Effector memory CD4-positive, alpha-beta T cell (primary cell): ENCODE measurements at regions not wholly inside any gene's neighbourhood (a gene's known extent, or its start where the extent isn't known, plus 50 kb on each side); places are given as distances from the start of the nearest gene placed in this dataset.

Experiments used
- DNase-seq, 3 donors: peaks; one replicate each; pipeline ENCODE4 v3.0.0-alpha.2; 2020
- H3K27ac ChIP-seq: 2 replicates; pipeline ENCODE4 v1.7.0; 2013; ENCODE audit warnings: mild to moderate bottlenecking, low read length, moderate library complexity; ENCODE audit not compliant: insufficient read depth, poor library complexity, severe bottlenecking
- H3K27me3 ChIP-seq: replicated peaks from 2 replicates; pipeline ENCODE4 v1.7.0; 2013; ENCODE audit warnings: mild to moderate bottlenecking, low read length; ENCODE audit not compliant: insufficient read depth, control insufficient read depth, poor library complexity, severe bottlenecking
- H3K36me3 ChIP-seq: 2 replicates; pipeline ENCODE4 v1.7.0; 2013; ENCODE audit warnings: mild to moderate bottlenecking, low read length, moderate library complexity; ENCODE audit not compliant: control insufficient read depth, insufficient read depth
- H3K4me1 ChIP-seq: 2 replicates; pipeline ENCODE4 v1.7.0; 2013; ENCODE audit warnings: low read length, mild to moderate bottlenecking; ENCODE audit not compliant: control insufficient read depth, insufficient read depth, poor library complexity, severe bottlenecking
- H3K4me3 ChIP-seq: 2 replicates; pipeline ENCODE4 v1.7.0; 2013; ENCODE audit warnings: low read length, low read depth, mild to moderate bottlenecking; ENCODE audit not compliant: insufficient read depth, poor library complexity, severe bottlenecking
- H3K9me3 ChIP-seq: 2 replicates; pipeline ENCODE4 v1.7.0; 2013; ENCODE audit warnings: mild to moderate bottlenecking, low read length, moderate library complexity; ENCODE audit not compliant: control insufficient read depth

DNA sequence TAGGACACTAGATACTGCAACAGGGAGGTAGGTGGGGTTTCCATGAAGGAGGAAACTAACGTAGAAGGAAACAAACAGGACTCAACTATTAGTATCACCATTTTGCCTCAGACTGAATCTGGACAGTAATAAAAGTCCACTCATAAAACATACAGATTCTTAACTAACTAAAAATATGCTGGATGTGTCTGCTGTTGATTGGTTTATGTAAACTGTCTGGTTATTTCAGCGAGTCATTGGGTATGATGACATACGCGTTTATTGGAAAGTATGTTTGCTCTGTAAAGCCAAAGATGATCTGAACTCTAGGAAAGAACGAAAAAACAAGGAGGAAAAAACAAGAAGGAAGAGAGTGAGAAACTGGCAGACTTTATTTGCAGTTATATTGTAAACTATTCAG, 1816.1 kb upstream of the LRRTM1 start:
- no peaks in the 10 kb centered on the region for H3K36me3 ChIP-seq

DNA sequence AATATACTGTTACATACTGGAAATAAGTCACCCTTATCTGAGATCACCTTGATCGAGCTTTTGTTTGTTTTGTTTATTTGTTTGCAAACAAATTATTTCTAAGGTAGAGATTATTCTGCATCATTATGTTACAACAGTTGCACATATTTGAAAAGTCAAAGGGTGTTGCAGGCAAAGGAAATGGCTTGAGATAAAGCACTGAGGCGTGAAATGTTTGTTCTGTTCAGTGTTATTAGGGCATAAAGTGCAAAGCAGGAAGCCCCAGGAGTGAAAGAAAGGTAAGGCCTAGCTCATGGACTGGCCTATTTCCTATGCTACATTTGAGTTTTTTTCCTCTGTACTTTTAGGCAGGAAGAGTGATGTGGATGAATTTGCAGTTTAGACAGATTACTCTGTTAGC, 1815.6 kb upstream of the LRRTM1 start:
- H3K4me1 ChIP-seq: no peaks in the 10 kb centered on the region
- H3K9me3 ChIP-seq: no peaks in the 10 kb centered on the region
- H3K4me3 ChIP-seq: no peak overlapping the region
- no peak overlapping the region for H3K27ac ChIP-seq
- DNase-seq: no peak
- no peaks in the 10 kb centered on the region for H3K36me3 ChIP-seq
- H3K27me3 ChIP-seq: no peaks in the 10 kb centered on the region

More for the DNA sequence above, 1816.1 kb upstream of the LRRTM1 start:
- H3K4me1 ChIP-seq: no peaks in the 10 kb centered on the region
- DNase-seq: no peak
- no peaks in the 10 kb centered on the region for H3K27me3 ChIP-seq
- no peak overlapping the region for H3K27ac ChIP-seq
- H3K9me3 ChIP-seq: no peaks in the 10 kb centered on the region
- H3K4me3 ChIP-seq: no peak overlapping the region

DNA sequence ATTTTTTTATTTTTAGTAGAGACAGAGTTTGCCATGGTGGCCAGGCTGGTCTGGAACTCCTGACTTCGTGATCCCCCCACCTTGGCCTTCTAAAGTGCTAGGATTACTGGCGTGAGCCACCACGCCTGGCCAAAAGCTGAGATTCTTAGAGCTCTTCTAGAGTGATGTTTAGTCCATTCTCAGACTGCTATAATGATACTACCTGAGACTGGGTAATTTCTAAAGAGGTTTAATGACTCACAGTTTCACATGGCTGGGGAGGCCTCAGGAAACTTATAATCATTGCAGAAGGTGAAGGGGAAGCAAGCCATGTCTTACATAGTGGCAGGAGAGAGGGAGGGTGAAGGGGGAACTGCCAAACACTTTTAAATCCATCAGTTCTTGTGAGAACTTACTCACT, 1804.9 kb upstream of the LRRTM1 start:
- no peaks in the 10 kb centered on the region for H3K27me3 ChIP-seq
- H3K4me1 ChIP-seq: no peaks in the 10 kb centered on the region
- no peak overlapping the region for H3K27ac ChIP-seq
- no peak overlapping the region for H3K4me3 ChIP-seq
- no peaks in the 10 kb centered on the region for H3K36me3 ChIP-seq
- no peak for DNase-seq
- no peaks in the 10 kb centered on the region for H3K9me3 ChIP-seq

DNA sequence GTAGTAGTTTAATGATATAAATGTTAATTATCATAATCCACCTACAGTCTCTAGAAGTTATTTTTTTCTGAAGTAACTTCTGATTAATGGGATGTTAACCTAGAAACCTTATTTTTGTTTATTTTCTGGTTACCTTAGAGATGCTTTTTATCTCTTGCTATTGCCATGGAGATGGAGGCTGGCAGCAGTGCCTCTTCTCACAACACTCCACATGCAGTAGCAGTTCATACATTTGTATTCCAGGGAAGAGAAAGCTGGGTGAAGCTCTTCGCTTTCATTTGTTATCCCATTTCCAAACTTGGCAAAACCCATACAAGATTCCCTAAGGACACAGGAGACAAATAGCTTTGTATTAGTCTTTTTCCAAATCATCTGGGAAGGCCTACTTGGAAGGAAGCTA, 1794.1 kb upstream of the LRRTM1 start:
- no peaks in the 10 kb centered on the region for H3K27me3 ChIP-seq
- H3K4me1 ChIP-seq: no peaks in the 10 kb centered on the region
- no peaks in the 10 kb centered on the region for H3K9me3 ChIP-seq
- H3K36me3 ChIP-seq: no peaks in the 10 kb centered on the region
- H3K27ac ChIP-seq: no peak overlapping the region
- no peak overlapping the region for H3K4me3 ChIP-seq
- DNase-seq: no peak

DNA sequence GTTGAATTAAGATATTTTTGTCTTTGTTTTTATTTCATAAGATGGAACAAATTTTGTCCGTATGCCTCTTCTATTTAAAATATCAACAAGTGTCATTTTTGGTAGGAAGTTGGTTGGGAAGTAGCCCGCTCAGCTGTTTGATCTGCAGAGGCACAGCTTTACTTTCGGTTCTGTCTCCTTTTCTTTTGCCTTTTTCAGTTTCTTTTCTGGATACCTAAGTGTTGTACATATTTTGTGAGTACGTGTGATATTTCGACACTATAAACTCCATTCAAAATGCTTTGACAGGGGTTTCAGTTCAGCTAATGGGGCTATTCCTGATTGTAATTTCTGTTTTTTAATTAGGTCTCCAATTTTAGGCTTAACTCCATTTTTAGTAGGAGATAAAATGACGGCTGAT, 1785.0 kb upstream of the LRRTM1 start:
- Histone ChIP-seq H3K27me3 (no peaks in the 10 kb centered on the region), H3K4me1 (no peaks in the 10 kb centered on the region), H3K4me3 (no peak overlapping the region), H3K9me3 (no peaks in the 10 kb centered on the region), H3K36me3 (no peaks in the 10 kb centered on the region), H3K27ac (no peak overlapping the region)
- DNase-seq: no peak

DNA sequence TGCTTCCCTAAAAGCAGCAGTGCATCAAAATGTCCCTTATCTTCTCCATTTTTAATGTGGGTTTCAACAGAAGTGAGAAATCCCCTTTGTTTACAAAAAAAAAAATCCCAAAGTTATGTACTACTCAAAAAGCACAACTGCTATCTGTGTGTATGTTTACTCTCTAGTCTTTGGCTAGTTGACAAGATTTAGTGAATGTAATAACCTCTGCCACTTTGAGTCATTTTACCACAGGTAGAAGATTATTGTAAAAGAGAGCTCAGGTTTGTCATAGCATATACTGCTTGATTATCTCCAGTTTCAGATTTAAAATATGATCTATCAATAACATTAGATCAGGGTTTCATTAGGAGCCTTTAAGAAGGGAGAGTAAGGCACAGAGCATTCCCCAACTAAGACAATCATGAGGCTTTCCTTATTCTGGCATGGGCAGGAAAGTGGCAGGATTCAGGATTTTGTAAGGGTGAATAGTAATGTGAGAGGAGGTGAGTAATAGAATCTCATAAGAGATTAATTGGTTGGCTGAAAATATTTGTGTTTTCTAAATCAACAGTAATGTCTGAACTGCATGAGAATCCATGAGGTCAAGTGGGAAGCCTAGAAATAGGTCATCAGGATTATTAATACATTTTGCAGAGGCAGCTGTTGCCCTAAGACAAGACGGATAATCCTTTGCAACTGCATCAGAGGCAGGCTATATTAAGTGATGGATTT, 1780.3 kb upstream of the LRRTM1 start:
- Histone ChIP-seq H3K27me3 (no peaks in the 10 kb centered on the region), H3K4me1 (no peaks in the 10 kb centered on the region), H3K27ac (no peak overlapping the region), H3K36me3 (no peaks in the 10 kb centered on the region), H3K9me3 (no peaks in the 10 kb centered on the region), H3K4me3 (no peak overlapping the region)
- no peak for DNase-seq

DNA sequence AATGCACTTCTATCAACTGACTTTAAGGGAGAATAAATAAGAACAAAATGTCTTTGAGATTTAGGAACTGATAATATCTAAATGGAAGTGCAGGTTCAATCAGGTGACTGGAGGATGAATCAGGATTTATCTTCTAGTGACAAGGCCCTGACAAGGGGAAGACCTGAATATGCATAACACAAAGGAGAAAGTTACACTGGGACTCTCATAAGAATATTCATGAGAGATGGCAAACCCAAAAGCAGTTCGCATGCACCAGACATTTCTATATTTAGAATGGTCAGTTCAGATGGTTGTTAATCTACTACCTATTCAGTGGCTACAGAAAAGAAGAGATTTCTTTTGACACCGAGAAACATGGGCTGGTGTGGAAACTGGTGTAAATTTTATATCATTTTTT, 1771.3 kb upstream of the LRRTM1 start:
- no peak for DNase-seq
- H3K4me1 ChIP-seq: no peaks in the 10 kb centered on the region
- no peaks in the 10 kb centered on the region for H3K9me3 ChIP-seq
- H3K36me3 ChIP-seq: no peaks in the 10 kb centered on the region
- no peaks in the 10 kb centered on the region for H3K27me3 ChIP-seq
- no peak overlapping the region for H3K27ac ChIP-seq
- H3K4me3 ChIP-seq: no peak overlapping the region

DNA sequence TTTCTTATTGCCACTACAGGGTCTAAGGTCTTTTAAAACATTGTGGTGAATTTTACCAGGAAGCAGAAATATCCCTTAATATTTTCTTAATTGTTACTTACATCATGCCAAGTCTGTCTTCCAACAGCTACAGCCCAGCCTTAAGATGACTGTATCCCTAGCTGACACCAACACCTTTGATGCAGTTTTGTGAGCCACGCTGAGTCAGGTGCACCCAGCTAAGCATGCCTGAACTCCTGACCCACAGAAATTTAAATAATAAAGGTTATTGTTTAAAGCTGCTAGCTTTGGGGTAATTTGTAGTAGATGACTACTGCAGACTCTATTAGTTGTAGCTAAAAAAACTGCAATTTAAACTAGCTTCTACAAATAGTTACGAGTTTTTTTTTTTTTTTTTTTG, 1757.9 kb upstream of the LRRTM1 start:
- Histone ChIP-seq H3K27ac (no peak overlapping the region), H3K36me3 (no peaks in the 10 kb centered on the region), H3K9me3 (no peaks in the 10 kb centered on the region), H3K4me3 (no peak overlapping the region), H3K4me1 (no peaks in the 10 kb centered on the region), H3K27me3 (no peaks in the 10 kb centered on the region)
- no peak for DNase-seq

DNA sequence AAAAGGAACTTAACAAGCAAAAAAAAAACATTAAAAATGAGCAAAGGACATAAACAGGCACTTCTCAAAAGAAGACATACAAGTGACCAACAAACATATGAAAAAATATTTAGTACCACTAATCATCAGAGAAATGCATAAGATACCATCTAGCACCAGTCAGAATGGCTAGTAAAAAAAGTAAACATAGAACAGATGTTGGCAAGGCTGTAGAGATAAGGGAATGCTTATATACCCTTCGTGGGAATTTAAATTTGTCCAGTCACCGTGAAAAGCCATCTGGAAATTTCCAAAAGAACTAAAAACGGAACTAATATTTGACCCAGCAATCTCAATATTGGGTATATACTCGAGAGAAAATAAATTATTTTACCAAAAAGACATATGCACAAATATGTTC, 1751.3 kb upstream of the LRRTM1 start:
- Histone ChIP-seq H3K27me3 (no peaks in the 10 kb centered on the region), H3K4me1 (no peaks in the 10 kb centered on the region), H3K27ac (no peak overlapping the region), H3K36me3 (no peaks in the 10 kb centered on the region), H3K4me3 (no peak overlapping the region), H3K9me3 (no peaks in the 10 kb centered on the region)
- no peak for DNase-seq

DNA sequence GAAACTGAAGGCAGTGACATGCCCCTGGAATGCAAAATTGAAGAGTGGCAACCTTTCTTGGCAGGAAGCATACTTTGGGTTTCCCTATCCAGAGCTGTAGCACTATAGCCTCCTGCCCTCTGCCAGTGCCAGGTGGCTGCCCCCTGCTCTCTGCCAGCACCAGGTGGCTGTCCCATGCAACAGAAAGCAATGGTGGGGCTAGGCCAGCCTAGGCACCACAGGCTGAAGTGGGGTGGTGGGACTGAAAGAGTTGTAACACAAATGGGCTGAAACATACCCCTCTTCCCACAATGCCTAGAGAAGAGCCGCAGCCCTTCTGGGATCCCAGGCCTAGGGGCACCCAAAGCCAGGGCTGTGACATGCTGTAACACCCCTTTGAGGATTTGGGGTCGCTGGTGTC, 1739.3 kb upstream of the LRRTM1 start:
- Histone ChIP-seq H3K27me3 (no peaks in the 10 kb centered on the region), H3K9me3 (no peaks in the 10 kb centered on the region), H3K4me3 (no peak overlapping the region), H3K27ac (no peak overlapping the region), H3K36me3 (no peaks in the 10 kb centered on the region), H3K4me1 (no peaks in the 10 kb centered on the region)
- no peak for DNase-seq
